T follicular helper cell (primary cell): ENCODE measurements at regions not wholly inside any gene's neighbourhood (a gene's known extent, or its start where the extent isn't known, plus 50 kb on each side); places are given as distances from the start of the nearest gene placed in this dataset.

Experiments
- DNase-seq: peaks from one replicate; pipeline ENCODE4 v3.0.0-alpha.2; 2020; ENCODE audit warnings: low read depth

DNA sequence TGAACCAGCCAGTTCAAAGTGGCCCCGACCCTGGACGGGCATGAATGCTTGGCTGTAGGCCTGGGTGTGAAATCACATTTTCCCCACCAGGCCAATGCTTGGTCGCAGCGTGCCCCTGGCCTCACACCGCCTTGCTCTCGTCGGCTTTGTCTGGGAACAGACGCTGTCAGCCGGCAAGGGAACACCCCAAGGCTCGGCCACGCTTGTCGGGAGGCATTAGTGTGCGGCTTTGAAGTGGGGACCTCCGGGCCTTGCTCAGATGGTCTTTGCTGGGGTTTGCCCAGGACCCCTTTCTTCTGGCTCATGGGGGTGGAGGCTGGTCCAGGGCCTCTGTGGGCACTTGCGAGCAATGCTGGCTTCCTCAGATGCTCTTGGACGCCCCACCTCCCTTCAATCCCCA, 79.1 kb downstream of the INHBB start:
- DNase-seq: no peak

DNA sequence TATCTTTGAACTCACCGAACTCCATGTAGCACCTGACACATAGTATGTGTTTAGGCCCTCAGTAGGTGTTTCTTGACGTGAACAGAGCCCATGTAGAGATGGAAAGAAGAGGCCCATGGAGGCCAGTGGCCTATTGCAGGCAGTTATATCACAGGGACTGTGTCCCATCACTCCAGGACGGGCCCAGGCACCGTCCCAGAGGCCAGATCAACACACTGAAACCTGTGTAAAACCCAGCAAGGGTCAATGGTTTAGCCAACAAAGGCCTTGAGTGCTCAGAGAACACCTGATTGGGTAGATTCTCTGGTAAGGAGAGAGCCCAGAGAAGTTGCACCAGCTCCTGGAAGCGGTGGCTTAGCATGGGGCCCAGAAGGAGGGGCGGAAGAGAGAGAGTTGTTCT, 82.8 kb downstream of the INHBB start:
- DNase-seq: no peak

DNA sequence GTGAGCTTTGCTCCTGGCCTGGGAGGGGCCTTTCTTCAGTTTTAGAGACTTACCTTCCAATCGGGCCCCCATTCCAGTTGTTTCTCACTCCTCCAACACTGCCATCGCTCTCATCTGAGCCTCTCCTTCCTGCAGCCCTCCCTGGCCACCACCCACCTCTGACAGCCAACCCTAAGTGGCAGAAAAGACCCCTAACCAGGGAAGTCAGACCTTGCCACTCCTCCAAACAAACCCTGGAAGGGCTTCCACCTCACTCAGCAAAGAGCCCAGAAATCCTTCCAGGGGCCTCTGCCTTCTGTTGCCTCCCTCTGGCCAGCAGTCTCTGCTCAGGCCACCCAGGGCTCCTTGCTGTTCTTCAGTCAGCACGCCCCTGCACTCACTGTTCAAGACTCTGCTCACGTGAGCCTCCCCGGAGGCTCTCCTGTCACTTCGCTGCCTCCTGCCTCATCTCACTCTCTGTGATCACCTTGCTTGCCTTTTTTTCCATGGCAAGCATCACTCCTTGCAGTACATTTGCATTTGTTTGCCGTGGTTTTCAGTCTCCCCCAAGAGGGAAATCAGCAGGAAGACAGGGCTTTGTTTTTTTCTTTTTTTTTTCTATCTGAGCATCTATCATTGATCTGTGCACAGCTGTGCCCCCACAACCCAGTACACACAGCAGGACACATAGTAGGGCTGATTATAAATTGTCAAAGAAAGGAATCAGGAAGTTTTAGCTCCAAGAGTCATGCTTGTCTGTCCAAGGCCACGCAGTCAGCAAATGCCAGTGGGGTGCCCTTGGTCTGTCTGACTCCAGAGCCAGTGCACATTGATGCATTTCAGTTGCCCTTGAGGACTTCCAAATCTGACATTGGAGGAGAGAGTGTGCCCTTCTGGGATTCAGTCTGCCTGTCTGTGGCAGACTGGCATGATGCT, 83.9 kb downstream of the INHBB start:
- no peak for DNase-seq

GRCh38 chr2:120430501-120430830, 84.5 kb downstream of the INHBB start:
- DNase-seq: no peak

DNA sequence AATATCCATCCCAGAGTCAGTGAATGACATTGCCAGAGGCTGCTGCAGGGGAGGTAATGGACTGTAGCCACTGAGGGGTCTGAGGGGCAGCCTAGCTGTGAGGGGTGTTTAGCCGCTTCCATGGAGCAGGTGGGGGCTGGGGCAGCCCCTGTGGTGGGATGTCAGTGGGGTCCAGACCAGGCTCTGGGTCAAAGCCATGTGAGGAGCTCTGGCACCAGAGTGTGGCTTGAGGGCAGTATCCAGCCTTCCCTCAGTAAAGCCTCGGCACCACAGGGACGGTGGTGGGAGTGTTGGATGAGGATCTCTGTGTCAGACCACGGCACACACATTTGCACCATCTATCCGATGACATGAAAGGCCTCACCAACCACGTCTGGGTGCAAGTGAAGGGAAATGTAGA, 85.0 kb downstream of the INHBB start:
- no peak for DNase-seq

DNA sequence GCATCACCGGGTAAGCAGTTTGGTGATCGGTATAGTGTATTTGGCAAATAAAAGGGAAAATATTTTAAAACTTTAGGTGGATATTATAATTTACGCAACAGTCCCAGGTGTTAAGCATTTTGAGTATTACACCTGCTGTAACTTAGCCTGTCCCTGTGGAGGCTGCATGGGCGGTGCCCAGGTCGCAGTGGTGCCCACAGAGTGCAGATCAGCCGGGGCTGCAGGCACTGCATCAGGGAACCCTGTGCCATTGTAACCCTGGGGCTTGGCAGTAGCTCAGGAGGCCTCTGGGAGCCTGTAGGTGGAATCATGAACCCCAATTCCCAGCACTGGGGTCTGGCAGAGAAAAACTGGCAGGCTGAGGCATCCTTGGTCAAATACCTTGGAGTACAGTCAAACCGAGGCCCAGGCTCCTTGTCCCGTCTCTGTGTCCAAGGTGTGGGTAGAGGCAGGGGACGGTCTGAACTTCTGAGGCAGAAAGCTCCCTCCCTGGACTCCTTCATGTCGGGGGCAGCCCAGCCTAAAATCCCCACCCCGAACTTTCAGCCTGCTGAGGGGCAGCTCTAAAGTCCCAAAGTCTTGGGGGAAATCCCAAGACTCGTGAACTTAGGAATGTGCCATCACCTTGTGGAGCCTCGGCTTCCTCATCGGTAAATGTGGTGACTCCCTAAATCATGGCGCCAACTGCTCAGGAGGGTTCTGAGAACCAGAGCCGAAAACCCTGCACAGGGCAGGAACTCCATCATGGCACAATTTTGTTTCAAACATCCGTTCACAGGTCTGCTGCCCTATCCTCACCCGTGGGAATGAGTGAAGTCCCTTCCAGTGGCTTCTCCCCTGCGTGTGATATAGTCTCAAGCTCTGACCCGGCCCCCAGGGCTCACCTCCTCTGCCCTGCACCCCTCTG, 85.7 kb downstream of the INHBB start:
- DNase-seq: no peak

DNA sequence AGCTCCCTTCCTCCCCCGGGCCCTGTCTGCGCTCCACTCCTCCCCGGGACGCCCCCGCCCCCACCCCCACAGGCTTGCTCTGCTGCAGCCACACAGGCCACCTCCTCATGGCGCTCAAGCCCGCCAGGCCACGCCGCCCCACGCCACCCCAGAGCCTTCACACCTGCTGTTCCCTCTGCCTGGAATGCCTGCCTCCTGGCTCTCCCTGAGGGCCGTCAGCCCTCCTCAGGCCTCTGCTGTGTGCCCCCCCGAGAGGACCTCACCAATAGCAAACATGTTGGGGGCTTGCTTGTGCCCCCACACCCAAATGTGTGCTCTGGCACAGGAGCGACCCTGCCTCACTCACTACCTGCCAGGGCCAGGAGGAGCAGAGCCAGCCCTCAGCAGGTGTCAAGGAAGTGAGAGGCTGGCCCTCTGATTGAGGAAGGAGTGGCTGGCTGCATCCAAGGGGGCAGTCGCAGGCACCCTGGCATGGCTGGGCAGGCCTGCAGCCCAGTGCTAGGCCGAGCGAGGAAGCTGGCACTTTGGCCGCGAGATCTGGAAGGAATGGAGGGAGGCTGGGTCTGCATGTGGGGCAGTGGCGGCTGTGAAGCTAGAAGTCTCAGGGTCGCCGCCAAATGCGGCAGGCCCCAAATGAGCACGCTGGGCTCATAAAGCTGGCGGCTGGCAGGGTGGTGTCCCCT, 86.5 kb downstream of the INHBB start:
- no peak for DNase-seq

DNA sequence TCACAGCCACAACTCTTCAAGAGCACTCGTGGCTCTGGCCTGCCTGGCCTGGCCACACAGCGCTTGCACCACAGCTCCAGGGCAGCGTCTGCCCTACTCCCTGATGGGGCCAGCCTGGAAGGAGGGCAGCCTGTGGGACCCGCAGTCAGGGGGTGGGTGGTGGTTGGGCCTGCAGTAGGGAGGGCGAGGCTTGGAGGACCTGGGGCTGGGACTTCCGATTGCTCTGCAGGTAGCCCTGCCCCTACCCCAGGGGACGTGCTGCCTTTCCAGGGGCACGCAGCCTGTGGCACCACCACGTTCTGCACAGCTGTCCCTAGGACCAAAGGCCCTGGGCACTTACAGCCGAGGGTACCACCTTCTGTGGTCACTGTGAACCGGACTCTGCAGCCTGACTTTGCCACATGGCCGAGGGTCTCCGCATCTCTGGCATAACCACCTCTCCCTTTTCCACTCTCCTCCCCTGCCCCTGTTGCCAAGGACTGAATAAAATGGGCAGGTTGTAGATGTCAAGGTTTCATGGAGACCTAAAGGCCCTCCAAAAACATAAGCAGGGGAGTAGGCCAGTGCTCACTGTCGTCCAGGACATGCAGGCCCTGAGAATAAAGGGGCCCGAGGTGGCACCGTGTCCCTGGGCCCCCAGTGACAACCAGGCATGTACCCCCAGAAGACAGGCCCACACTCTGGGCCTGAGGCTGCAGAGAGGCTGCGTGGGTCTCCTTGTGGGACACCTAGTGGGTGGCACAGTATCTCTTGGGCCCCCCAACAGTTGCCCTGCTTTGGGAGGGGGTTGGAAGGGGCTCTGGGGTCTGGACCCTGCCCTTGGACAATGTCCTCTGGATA, 87.3 kb downstream of the INHBB start:
- DNase-seq: no peak

DNA sequence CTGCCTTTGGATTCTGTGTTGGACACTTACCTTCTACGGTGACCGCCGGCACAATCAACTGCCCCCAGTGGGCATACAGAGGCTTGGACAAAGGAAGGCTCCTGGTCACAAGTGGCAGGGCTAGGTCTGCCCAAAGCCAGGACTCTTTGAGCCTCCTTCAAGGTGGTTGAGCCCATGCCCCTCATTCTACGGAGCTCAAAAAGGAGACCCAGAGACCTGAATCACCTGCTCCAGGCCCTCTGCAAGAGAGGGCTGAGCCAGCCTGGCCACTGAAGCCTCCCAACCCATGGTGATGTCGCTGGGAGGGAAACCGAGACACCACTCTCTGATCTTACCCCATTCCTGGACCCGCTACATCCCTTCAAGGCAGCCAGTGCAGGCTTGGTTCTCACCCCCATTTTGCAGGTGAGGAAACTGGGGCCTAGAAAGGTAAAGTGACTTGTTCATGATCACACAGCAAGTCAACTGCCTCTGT, 87.9 kb downstream of the INHBB start:
- DNase-seq: no peak

DNA sequence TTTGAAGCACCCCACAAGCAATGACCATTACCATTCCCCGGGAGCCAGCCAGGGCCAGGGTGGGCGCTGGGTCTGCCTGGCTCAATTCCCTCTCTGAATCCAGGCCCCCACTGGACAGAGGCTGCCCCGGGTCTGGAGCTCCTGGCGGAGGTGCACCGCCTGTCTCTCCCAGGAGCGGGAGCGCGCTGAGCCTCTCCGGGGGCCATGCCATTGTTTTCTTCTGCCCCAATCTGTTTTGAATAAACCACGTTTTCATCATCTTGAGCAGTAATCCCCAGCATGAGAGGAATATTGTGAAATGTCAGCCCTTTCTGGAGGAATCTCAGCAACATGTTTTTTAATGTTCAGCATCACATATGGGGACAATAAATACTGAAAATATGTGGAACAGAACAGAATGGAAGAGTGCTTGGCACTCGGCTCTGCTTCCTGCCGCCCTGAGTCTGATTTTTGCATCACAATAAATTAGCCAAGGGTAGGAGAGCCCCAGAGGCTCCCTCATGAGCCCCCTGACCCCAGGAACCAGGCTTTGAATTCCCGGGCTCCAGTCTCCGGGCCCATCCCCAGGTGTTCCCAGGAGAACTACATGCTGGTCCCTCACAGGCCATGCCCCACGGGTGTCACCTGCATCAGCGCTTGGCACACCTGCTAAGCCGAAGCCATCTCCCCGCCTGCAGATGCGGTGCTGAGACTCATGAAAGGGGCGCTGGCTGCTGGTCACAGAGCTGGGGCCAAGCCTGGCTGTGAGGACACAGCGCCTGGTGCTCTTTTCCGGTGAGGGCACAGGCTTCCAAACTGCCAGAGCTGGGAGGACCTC, 88.8 kb downstream of the INHBB start:
- no peak for DNase-seq

DNA sequence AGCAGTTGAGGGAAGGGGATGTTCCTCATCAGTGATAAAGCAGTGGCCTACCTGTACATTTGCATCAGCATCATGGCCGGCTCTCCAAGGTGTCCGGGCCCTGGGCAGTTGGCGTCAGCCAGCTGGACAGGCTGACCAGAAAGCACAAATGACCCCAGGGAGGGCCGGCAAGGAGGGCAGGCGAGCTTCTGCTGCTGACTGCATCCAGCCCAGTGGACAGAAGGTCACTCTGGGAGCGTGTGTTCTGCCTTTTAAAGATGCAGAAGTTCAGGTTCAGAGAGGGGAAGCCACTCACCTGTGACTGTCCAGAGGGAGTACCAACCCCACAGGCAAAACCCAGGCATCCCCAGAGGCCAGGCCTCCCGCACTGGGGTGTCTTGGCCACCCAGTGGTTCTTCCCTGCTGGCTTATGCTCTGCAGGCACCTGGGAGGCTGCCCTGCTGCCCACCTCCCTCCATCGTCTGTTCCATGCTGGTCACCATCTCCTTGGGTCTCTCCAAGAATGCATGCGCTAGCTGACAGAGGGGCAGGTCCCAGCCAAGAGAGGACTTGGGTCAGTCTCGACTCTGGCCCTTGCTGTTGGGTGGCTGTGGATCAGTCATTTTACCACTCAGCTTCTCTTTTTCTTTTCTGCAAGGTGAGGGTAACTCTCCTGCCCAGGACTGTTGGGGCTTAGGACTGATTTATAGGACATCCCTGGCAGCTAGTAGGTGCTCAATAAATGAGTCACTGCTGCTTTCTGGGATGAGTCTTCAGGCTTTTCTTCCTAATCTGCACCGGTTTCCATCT, 89.9 kb downstream of the INHBB start:
- DNase-seq: no peak

- no peak for DNase-seq
Measured at GRCh38 chr2:120436460-120436739, 90.5 kb downstream of the INHBB start.

DNA sequence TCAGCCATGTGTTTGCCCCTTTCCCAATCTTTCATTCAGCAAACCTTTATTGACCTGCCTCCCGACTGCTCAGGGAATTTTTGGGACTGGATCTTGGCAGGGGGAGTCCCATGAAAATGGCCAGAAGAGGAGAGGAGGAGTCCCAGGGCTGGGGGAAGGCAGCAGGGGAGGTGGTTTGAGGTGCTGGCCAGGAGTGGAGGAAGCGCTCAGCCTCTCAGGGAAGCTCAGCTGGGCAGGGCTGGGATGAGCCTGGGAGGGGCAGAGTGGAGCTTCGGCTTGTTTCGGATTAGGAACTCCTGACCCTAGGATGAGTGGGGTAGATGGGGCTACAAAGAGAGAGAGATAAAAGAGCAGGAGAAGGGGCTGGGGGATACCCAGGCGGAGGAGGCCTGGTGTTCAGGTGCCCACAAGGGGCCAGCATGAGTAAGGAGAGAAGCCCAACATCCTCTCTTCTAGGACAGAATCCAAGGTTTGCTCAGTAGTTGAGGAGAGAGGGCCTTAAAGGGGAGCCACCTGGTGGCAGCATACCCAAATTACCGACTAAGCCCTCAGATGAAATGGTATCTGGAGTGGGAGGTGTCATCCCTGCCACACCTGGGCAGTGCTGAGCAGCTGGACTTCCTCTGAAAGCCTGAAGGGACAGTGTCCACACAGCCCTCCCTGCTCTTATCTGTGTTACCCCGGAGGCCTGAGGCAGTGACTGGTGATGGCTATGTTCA, 91.1 kb downstream of the INHBB start:
- DNase-seq: no peak

GRCh38 chr2:120437604-120438000, 91.7 kb downstream of the INHBB start:
- DNase-seq: no peak

DNA sequence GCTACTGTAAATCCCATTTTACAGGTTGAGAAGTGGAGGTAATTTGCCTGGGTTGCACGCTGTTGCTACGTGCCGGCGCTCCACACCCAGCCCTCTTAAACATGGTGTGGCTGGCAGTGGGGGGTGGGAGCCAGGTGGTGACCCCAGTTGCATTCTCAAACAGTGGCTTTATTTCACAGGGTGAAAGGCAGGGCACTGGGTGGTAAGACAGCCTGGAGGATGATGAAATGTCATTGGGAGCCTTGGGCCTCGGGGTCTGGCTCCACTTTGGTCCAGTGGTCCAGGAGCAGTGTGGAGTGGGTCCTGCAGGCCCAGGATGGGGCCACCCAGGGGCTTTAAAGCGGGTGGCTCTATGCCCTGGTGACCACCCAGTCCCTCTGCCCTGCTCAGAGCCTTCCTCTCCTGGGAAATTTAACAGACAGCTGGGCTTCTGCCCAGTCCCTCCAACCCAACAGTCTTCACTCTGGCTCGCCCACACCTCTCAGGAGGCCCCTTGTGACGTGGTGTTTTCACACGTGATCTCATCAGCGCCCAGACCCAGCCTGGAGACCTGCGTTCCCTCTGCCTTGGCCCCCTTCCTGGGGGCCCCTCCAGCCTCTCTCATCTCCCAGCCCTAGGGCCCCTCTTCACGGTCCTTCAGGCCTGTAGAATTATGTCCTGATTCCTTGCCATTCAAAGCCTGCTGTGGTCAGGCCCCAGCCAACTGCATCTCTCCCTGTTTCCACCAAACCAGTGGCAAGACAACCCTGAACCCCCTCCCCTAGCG, 92.5 kb downstream of the INHBB start:
- DNase-seq: no peak

DNA sequence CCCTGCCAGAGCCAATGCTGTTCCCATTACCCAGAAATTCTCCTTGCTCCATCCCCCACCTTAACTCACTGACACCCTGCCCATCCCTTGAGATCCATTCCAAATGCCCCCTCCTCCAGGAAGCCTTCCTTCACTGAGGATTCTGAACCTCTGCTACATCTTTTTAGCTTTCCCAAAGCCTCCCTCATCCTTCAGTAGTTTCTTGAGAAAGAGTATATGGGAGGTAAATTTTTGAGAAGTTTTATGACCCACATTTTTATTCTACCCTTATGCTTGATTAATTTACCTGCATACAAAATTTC, 93.1 kb downstream of the INHBB start:
- DNase-seq: no peak

DNA sequence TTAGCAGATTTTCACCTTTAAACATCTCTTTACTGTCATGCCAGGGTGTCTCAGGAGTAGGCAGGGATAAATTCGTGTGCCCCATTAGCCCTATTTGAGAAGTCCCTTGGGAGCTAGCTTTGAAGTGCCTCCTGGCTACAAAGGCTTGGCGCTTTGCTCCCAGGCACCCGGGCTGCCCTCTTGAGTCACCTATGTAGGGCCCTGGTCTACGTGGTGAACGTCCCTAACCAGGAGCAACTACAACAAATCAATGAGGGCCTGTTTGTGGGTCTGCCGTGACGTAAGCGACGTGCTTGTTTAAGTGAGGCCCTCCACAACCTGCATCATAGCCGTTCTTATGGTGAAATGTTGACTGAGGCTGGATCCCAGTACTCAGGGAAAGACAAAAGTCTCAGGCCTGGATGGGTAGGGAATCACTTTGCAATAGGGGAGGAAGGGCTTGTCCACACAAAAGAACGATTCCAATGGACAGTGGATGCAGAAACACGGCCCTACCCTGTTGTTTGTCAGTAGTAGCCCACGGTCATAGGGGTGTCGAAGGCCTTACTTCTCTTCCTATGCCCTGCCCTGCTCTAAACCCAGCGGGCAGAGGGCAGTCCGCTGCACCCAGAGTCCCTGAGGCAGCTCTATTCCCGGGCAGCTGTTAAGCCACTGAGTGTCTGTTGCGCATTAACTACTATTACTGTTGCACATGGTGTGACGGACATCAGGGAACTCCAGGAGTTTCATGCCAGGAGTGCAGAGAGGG, 93.9 kb downstream of the INHBB start:
- no peak for DNase-seq
